CD4-positive, alpha-beta T cell (primary cell): ENCODE measurements at regions not wholly inside any gene's neighbourhood (a gene's known extent, or its start where the extent isn't known, plus 50 kb on each side); places are given as distances from the start of the nearest gene placed in this dataset.

Experiments used
- ATAC-seq: fragments of 200-7000 bp; cut with Tn5 transposase; one replicate; pipeline ENCODE4 v1.10.0; 2022; ENCODE audit warnings: mild to moderate bottlenecking; ENCODE audit not compliant: poor library complexity
- CTCF ChIA-PET: fragments of 350-600 bp; sonication (Branson Sonifier 250); formaldehyde crosslinking; loops from one replicate; lab custom pipeline; 2021; ENCODE audit warnings: antibody characterized with exemption, inconsistent platforms; lab: Charles Lee
- POLR2A ChIA-PET: fragments of 350-600 bp; sonication (Branson Sonifier 250); formaldehyde crosslinking; loops from one replicate; lab custom pipeline; 2021; ENCODE audit warnings: antibody characterized with exemption, inconsistent platforms; lab: Charles Lee
- DNase-seq, 14 experiments: peaks; one replicate each; pipeline ENCODE4 v3.0.0-alpha.2; 2013 to 2020; ENCODE audit warnings: mixed read lengths in 2 of 14
- H3K27ac ChIP-seq, 2 donors: one replicate each; pipeline versions ENCODE4 v1.5.1 to v1.7.0; 2013; ENCODE audit warnings: low read length in 2 of 2, low read depth in 1 of 2, mild to moderate bottlenecking in 1 of 2
- H3K27me3 ChIP-seq, 2 experiments: 1 replicate in 1 of 2; 2 replicates in 1 of 2; pipeline versions ENCODE4 v1.6.1 to v1.7.0; 2013; ENCODE audit warnings: low read length in 2 of 2, control low read depth in 1 of 2, mild to moderate bottlenecking in 1 of 2, moderate library complexity in 1 of 2; ENCODE audit not compliant: insufficient read depth in 2 of 2, control insufficient read depth in 1 of 2
- H3K36me3 ChIP-seq: one replicate; pipeline ENCODE4 v1.6.1; 2013; ENCODE audit warnings: low read length, control low read depth; ENCODE audit not compliant: insufficient read depth
- H3K4me1 ChIP-seq: one replicate; pipeline ENCODE4 v1.6.1; 2013; ENCODE audit warnings: low read length, control low read depth; ENCODE audit not compliant: insufficient read depth
- H3K4me3 ChIP-seq: one replicate; pipeline ENCODE4 v1.5.1; 2013; ENCODE audit warnings: mild to moderate bottlenecking, low read length, moderate library complexity
- H3K9me3 ChIP-seq, 2 experiments: 1 replicate in 1 of 2; 2 replicates in 1 of 2; pipeline versions ENCODE4 v1.6.1 to v1.7.0; 2013; ENCODE audit warnings: low read length in 2 of 2, mild to moderate bottlenecking in 2 of 2, control low read depth in 1 of 2, moderate library complexity in 1 of 2; ENCODE audit not compliant: control insufficient read depth in 1 of 2, insufficient read depth in 1 of 2
- H3K27ac Mint-ChIP-seq: one replicate; pipeline ENCODE4 v1.8.0; 2020; ENCODE audit warnings: mixed read lengths
- H3K27me3 Mint-ChIP-seq: one replicate; pipeline ENCODE4 v1.8.0; 2021; ENCODE audit warnings: mixed read lengths
- H3K36me3 Mint-ChIP-seq: one replicate; pipeline ENCODE4 v1.8.0; 2021; ENCODE audit warnings: low read depth, mixed read lengths
- H3K4me1 Mint-ChIP-seq: one replicate; pipeline ENCODE4 v1.8.0; 2021; ENCODE audit warnings: low read depth, mixed read lengths
- H3K4me3 Mint-ChIP-seq: one replicate; pipeline ENCODE4 v1.8.0; 2020; ENCODE audit warnings: mild to moderate bottlenecking, mixed read lengths
- H3K9me3 Mint-ChIP-seq: one replicate; pipeline ENCODE4 v1.8.0; 2020; ENCODE audit warnings: mixed read lengths
- intact Hi-C, 2 experiments: fragments of 100-400 bp; cut with DNase I in 1 of 2; cut with micrococcal nuclease in 1 of 2; formaldehyde crosslinking; loops; one replicate each; pipeline versions ENCODE4 v1.15.1 to v1.9.0; 2023 to 2025; cut with DNase I, micrococcal nuclease
- TF ChIP-seq, protein P1 (sequence below): fragments of 200-600 bp; IDR thresholded peaks from one replicate; pipeline ENCODE4 v1.8.0; 2022; ENCODE audit warnings: antibody characterized with exemption, mild to moderate bottlenecking

DNA sequence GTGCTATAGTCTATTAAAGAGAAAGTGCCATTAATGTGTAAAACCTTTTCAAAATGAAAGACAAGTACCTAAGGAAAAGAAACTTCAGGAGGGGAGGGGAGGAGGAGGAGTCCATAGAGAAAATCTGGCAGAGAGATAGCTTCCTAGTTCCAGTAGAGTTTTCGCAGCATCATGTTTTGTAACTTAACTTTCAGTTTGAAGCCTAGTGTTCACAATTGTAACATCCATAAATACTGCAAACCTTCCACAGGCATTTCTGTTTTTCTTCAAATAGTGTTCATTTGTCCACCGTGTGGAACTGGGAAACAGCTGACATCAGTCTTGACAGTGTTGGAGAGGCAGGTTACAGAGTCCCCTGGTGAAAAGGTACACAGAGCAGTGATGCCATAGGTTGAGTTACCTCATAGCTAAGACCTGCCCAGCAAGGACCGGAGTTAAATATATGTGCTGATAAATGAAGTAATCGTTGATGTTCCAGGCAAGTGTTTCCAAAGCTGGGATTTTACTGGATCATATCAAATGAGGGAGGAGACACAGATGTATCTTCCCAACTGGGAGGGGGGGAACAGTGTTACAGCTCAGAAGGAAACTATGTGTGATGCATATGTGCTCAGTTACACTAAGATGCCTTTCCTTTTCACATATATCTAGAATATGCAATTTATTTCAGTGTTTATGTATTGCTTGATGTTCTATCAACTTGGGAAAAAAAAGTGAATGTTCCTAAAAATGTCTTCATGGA lies 369.5 kb upstream of the FAM241A start:
- CTCF ChIA-PET, result no interaction called here
- Histone ChIP-seq H3K27ac (no peak overlapping the region), H3K36me3 (no peaks in the 10 kb centered on the region), H3K27me3 (no peaks in the 10 kb centered on the region), H3K4me1 (no peaks in the 10 kb centered on the region), H3K9me3 (no peaks in the 10 kb centered on the region), H3K4me3 (no peak overlapping the region)
- Mint-ChIP-seq H3K36me3 (no peaks in the 10 kb centered on the region), H3K4me1 (no peaks in the 10 kb centered on the region), H3K27ac (no peak overlapping the region), H3K27me3 (peaks cover 4% of the 10 kb centered on the region), H3K4me3 (no peak overlapping the region), H3K9me3 (no peaks in the 10 kb centered on the region)
- DNase-seq (no peak), ATAC-seq (no peak)
- POLR2A ChIA-PET, result no interaction called here
- intact Hi-C loops, result no loop called here
- TF ChIP-seq, protein P1, sequence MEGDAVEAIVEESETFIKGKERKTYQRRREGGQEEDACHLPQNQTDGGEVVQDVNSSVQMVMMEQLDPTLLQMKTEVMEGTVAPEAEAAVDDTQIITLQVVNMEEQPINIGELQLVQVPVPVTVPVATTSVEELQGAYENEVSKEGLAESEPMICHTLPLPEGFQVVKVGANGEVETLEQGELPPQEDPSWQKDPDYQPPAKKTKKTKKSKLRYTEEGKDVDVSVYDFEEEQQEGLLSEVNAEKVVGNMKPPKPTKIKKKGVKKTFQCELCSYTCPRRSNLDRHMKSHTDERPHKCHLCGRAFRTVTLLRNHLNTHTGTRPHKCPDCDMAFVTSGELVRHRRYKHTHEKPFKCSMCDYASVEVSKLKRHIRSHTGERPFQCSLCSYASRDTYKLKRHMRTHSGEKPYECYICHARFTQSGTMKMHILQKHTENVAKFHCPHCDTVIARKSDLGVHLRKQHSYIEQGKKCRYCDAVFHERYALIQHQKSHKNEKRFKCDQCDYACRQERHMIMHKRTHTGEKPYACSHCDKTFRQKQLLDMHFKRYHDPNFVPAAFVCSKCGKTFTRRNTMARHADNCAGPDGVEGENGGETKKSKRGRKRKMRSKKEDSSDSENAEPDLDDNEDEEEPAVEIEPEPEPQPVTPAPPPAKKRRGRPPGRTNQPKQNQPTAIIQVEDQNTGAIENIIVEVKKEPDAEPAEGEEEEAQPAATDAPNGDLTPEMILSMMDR, result no peak

DNA sequence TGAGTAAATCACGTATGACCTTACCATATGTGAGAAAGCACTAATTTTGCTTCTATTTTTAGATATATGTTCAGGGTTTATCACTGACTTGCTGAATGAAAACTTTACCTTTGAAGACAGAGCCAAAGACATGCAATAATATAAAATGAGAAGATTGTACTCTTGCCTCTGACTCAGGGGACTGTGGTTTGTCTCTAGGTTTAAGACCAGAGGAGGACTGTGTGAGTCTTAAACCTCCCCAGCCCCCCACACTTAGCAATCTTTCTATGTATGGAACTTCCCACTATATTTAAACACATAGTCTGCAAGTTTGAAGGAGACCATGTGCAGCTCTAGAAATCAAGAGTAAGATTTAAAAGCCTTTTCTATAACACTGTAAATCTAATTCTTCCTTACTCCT lies 368.7 kb upstream of the FAM241A start:
- no peak overlapping the region for H3K27ac ChIP-seq
- no peaks in the 10 kb centered on the region for H3K9me3 Mint-ChIP-seq
- H3K27me3 ChIP-seq, result no peaks in the 10 kb centered on the region
- H3K27ac Mint-ChIP-seq, result no peak overlapping the region
- ChIA-PET CTCF (no interaction called here), POLR2A (no interaction called here)
- no peaks in the 10 kb centered on the region for H3K4me1 Mint-ChIP-seq
- TF ChIP-seq, protein P1, result no peak
- H3K4me1 ChIP-seq, result no peaks in the 10 kb centered on the region
- DNase-seq (no peak), ATAC-seq (no peak)
- H3K36me3 Mint-ChIP-seq, result no peaks in the 10 kb centered on the region
- H3K36me3 ChIP-seq, result no peaks in the 10 kb centered on the region
- peaks cover 4% of the 10 kb centered on the region for H3K27me3 Mint-ChIP-seq
- no peak overlapping the region for H3K4me3 Mint-ChIP-seq
- intact Hi-C loops, result no loop called here
- no peaks in the 10 kb centered on the region for H3K9me3 ChIP-seq
- H3K4me3 ChIP-seq, result no peak overlapping the region

- ChIA-PET CTCF (no interaction called here), POLR2A (no interaction called here)
- DNase-seq (no peak), ATAC-seq (no peak)
- H3K4me3 Mint-ChIP-seq, result no peak overlapping the region
- no peaks in the 10 kb centered on the region for H3K36me3 ChIP-seq
- no peaks in the 10 kb centered on the region for H3K27me3 ChIP-seq
- H3K27me3 Mint-ChIP-seq, result peaks cover 4% of the 10 kb centered on the region
- H3K4me3 ChIP-seq, result no peak overlapping the region
- no peaks in the 10 kb centered on the region for H3K9me3 ChIP-seq
- no peaks in the 10 kb centered on the region for H3K36me3 Mint-ChIP-seq
- no peaks in the 10 kb centered on the region for H3K9me3 Mint-ChIP-seq
- no peak overlapping the region for H3K27ac Mint-ChIP-seq
- H3K27ac ChIP-seq, result no peak overlapping the region
- intact Hi-C loops, result no loop called here
- TF ChIP-seq, protein P1, result no peak
- H3K4me1 ChIP-seq, result no peaks in the 10 kb centered on the region
- no peaks in the 10 kb centered on the region for H3K4me1 Mint-ChIP-seq
Measured at GRCh38 chr4:111778543-111778942, 366.7 kb upstream of the FAM241A start.
